CD4-positive, alpha-beta T cell treated with Interleukin-17A for 4 hours (primary cell): ENCODE measurements at regions not wholly inside any gene's neighbourhood (a gene's known extent, or its start where the extent isn't known, plus 50 kb on each side); places are given as distances from the start of the nearest gene placed in this dataset.

Source experiments
- DNase-seq: peaks from one replicate; pipeline ENCODE4 v3.0.0-alpha.2; 2020; ENCODE audit warnings: mixed read lengths

DNA sequence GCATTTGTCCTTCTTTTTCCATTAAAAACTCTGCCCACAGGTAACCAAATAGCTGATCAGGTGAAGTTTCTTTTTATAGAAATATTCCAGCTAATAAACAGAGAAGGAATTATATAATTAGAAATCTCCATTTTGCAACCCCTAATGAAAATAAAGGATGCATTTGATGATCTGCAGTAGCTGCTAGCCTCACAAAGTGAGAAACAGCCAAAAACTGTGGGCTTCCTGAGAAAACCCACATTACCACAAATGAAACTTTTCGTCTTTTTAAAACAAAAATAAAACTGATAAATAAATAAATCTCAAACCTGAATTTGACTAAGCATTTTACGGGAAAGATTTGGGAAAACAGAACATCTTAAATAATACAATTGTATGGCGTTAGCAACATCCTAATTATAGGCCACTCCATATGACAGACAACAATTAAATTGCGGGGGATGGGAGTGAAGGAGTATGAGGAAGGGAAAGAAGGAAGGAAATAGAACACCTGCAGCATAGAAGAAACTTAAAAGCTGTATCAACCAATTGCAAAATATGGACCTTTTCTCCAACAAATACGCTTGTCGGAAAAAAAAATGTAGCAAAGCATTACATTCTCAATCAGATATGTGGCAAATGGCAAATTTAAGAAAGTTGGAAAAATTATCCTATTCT is 283.0 kb upstream of the ITGA1 start:
- no peak for DNase-seq

DNA sequence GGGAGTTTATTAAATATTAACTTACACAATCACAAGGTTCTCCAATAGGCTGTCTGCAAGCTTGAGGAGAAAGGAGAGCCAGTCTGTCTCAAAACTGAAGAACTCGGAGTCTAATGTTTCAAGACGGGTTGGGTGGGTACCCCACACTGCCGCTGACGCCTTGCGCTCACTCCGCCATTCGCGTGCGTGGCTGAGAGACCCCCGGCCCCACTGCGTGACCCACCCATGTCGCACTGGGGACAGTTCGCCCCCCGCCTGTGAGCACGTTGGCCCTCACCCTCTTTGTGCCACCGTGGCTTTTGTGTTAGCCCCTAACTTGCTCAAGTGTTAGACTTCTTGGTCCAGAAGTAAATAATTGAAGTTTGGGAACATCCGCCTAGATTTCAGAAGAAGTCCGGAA is 270.0 kb upstream of the ITGA1 start:
- no peak for DNase-seq

DNA sequence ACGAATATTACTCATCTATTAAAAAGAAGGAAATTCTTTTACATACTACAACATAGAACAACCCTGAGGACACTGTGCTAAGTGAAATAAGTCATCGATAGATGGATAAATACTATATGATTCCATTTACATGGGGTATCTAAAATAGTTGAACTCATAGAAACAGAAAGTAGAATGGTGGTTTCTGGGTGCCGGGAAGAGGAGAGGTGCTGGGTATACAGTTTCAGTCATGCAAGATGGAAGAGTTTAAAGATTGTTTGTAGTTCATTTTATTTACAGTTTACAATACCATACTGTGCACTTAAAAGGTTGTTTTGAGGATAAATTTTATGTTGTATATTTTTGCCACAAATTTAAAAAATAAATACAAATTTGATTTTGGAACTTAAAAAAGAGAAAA is 267.5 kb upstream of the ITGA1 start:
- DNase-seq, result no peak

DNA sequence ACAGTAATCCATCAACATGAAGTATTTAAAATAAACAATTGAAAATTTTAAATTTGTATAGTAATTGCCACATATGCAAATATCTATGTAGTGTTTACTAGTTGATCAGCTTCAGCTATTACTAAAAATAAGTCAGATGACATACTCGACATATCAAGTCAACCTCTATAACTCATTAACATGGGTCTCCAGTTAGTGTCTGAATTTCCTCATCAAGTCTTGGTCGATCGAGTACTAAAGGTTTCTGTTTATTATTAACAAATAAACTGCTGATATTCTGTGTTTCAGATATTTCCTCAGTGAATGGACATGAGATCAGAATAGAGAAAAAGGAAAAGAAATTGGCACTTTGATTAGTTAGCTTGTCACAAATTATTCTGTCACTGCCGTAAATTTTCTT is 266.5 kb upstream of the ITGA1 start:
- no peak for DNase-seq

DNA sequence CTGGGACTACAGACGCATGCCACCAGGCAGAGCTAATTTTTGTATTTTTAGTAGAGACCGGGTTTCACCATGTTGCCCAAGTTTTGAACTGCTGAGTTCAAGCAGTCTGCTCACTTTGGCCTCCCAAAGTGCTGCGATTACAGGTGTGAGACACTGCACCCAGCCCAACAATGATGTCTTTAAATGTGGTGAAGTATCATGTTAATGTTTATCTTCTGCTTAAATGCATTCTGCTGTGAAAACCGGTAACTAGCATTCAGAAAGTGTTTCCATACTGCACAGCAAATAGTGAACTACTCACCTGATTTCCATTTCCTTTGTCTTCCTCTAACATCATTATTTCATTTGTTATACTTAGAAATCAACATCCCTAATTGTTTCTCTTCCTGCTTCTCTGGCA is 264.0 kb upstream of the ITGA1 start:
- no peak for DNase-seq

DNA sequence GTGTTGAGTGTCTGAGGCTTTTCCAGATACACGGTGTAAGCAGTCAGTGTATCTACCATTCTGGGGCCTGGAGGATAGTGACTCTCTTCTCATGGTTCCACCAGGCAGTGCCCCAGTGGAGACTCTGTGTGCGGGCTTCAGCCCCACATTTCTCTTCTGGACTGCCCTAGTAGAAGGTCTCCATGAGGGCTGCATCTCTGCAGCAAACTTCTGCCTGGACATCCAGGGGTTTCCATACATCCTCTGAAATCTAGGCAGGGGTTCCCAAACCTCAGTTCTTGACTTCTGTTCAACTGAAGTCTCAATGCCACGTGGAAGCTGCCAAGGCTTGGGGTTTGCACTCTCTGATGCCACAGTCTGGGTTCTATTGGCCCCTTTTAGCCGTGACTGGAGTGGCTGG is 256.6 kb upstream of the ITGA1 start:
- DNase-seq, result no peak

DNA sequence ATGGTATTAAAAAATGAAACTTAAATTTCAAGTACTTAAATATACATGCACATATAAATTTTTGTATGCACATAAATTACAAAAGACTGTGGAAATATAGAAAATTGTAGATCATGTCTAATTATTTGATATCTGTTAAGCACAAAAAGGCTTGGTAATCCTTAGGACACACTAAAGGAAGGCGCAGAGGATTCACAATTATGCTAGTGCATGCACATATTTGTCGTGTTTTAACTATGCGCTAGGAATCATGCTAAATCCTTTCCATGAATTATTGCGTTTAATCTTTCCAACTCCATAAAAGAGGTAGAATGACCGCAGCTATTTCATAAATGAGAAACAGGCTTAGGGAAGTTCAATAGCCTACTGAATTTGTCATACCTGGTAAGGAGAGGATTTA is 244.1 kb upstream of the ITGA1 start:
- no peak for DNase-seq

DNA sequence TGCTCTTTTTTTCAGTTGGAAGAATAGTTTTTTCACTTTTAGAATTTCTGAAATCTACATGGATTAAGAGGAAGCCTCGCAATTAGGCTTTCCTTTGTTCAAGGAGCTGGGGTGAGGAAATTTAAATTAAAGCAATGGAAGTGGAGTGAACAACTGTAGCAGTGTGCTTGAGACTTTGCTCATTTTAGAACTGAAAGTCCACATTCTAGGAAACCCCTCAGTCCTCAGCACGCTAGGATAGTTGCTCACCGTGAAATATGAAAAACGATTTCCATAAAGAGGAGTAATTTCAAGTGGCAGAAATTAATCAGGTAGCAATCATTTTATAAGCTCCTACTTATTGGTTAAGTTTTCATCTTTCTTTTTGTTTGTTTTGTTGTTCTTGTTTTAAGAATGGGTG is 243.0 kb upstream of the ITGA1 start:
- no peak for DNase-seq

DNA sequence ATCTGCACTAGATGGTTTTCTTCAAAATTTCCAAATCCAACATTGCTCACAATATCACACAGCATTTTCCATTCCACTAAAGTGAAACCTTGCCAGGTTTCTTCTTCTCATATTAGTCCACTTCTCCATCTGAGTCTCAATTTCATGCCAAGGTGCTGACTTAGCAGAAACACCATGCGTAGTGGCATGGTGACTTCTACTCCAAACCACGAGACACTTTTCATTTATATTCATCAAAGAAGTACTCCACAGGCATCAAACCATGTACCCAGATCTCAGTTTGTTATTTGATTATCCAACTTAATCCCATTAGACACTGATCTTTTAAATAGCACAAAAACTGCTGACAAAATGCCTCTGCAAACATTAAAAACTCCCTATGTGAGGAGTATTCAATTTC is 233.4 kb upstream of the ITGA1 start:
- DNase-seq, result no peak

DNA sequence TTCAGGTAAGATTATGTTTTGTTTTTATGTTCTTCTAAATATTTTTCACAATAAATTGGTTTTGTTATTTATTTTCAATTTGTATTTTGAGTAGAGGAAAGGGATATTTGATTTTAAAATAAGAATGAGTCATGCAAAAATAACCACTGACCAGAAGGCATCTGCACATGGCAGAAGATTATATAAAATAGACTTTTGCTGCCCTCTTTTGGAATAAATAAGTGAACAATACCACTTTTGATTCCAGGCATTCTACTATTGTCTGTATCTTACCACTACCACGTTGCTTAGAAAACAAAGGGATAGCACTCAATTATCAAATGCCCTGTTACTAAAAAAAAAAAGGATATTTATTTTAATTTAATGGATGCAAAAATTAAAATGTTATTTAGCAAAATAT is 227.3 kb upstream of the ITGA1 start:
- DNase-seq, result no peak

DNA sequence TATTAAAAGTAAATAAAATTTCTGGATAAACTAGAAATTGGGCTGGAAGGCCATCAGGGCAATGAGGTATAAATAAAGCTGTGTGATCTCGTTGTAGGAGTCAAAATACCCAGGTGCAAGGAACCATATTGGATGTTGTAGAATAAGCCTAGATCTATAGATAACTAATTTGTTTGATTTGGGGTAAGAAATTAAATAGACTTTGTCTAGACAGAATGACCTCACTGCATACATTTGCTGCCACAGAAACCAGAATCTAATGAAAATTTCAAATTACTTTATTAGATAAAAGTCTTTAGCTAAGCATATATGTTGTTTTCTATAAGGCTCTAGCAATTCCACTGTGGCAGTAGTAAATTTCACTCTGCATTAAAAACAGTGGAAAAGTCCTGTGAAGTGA is 225.2 kb upstream of the ITGA1 start:
- no peak for DNase-seq

DNA sequence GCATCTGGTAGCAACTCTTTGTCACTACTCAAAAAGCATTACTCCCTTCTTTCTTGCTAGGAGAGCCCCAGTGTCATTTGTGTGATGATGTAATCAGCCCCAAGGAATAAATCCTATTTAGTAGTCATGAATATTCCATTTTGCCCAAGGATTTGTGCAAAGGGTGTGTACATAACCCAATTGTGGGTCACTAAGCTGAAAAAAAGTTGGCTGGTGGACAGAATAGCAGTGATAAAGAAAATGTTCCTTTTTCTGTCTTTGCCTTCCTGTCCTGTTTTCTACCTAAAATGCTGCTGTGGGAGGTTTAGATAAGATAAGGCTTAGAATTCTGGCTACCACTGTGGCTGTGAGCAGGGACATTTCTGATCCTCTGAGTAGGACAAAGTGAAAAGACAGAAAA is 223.1 kb upstream of the ITGA1 start:
- no peak for DNase-seq

DNA sequence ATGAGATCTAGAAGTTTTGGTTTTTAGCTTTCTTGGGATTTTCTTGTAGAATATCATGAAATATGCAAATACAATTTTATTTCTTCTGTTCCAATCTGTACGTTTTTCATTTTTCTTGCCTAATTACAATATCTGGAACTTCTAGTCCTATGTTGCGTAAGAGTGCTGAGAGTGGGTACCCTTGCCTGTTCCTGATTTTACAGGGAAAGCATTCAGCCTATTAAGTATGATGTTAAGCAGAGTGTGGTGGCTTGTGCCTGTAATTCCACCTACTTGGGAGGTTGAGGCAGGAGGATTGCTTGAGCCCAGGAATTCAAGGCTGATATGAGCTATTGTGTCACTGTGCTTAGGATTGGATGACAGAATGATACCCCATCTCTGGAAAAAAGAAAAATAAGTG is 210.2 kb upstream of the ITGA1 start:
- DNase-seq, result no peak

DNA sequence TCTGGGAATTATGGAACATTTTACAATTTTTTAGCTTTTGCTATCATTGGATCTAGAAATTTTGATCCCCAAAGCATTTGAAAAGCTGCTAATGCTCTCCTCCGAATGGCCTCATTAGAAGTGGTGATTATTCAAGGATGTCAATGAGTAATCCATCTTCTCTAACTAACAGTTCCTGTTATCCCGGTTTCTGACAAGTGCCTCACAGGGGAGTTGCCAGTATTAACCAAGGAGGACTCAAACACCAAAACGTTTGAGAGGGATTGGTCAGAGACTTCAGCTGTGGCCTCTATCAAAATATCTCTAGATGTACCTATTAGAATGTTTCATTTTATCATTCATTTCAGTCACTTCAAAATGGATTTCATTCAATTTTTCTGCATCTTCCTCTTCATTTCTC is 208.3 kb upstream of the ITGA1 start:
- no peak for DNase-seq

DNA sequence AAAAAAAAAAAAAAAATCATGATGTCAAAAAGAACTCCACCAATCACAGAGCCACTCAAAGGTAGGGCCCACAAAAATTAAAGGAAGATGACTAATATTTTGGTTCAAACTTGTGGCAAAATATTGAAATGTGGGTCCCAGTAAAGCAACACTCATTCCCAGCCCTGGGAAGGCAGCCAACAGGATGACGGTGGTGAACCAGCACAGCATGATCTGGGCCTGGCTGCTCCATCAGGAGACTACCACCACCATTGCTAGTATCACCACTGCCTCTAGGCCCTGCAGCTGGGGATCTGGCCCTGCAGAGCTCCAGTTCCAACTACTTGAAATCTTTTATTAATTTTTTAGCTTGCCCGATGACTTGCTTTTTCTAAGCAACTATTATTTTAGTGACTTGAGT is 206.8 kb upstream of the ITGA1 start:
- DNase-seq, result no peak

DNA sequence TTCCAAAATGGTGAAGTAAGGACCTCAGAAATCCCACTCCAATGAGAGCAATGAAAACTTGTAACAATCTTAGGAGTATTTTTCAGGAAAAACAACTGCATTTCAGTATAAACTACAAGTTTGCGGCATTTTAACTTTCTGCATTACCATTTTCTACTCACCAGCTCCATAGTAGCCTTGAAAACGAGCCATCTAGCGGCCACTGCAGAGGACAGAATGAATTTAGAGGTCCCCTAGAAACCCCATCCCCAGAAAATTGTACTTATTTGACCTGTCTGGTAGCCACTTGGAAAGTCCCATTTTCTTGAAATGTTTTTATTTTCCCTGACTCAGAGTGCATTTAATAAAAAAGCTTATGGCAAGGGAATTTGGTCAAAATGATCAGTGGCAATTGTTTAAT is 205.4 kb upstream of the ITGA1 start:
- DNase-seq, result no peak

DNA sequence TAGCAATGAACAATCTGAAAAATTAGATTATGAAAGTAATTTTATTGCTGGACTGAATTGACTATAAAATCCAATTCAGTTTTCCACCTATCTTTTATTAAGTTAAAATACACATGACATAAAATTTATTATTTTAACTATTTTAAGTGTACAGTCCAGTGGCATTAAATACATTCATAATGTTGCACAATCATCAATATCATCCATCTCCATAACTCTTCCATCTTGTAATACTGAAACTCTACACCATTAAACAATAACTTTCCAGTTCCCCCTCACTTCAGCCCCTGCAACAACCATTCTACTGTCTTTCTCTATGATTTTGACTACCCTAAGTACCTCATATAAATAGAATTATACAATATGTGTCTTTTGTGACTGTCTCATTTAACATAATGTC is 200.6 kb upstream of the ITGA1 start:
- no peak for DNase-seq

DNA sequence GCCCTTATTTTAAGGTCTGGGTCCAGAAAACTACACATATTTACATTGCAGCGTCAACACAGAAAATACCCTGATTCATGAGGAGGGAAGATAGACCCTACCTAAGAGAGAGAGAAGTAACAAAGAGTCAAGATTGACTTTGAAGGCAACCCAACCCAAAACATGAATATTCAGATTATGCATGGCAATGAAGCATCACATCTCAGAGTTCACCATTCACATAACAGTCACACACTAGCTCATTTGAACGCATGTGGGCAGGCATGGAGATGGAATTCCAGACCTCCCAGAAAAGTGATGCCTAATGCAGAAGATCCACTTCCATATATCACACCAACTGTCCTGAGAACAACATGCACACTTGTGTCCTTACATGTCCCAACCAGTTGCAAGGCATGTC is 190.1 kb upstream of the ITGA1 start:
- no peak for DNase-seq

DNA sequence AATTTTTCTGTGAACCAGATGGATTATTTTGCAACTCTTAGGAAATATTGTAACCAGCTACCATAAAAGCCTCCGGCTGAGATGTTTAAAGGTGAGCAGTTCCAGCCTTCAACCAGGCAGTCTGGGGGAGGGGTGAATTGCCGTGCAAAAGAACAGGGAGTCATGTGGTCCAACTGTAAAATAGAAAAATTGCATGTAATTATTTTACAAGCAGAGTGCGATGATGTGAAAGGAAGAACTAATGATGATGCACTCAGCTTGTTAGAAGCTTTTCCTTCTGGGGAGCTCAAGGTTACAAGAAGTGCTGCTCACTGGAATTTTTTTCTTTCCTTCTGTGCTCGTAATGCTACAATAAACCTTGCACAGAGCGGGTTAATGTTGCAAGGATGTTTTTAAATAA is 188.7 kb upstream of the ITGA1 start:
- DNase-seq, result no peak

DNA sequence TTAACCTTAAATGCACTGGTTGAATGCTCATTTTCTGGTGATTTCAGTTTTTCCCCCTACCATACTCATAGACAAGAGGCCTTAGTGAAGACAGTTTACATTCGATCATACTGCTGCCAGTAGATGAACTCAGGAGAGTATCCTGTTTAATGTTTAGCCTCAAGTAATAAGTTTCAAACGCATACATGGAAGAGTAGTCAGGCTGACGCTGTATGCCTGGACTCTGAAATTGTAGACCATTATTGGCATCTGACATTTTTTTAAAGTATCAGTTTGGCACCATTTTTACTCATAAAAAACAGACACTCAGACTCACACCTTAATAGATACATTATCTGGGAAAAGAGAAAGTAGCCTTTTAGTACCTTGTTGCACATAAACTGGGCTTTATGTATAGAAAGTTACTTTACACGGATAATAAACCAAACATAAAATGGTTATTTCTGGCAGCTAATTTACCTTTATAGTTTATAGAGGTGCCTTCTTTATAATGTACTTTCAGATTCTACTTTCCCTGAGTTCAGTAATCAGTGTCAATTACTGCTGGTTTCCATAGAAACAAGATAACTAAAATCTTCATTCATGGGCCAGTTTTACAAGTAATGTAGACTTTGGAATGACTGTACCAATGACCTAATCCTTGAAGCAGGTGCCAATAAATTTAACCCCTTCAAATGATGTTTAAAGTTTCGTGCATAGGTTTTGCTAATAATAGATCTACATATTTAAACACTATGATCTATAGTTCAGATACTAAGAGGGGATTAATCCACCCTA is 183.8 kb upstream of the ITGA1 start:
- no peak for DNase-seq

DNA sequence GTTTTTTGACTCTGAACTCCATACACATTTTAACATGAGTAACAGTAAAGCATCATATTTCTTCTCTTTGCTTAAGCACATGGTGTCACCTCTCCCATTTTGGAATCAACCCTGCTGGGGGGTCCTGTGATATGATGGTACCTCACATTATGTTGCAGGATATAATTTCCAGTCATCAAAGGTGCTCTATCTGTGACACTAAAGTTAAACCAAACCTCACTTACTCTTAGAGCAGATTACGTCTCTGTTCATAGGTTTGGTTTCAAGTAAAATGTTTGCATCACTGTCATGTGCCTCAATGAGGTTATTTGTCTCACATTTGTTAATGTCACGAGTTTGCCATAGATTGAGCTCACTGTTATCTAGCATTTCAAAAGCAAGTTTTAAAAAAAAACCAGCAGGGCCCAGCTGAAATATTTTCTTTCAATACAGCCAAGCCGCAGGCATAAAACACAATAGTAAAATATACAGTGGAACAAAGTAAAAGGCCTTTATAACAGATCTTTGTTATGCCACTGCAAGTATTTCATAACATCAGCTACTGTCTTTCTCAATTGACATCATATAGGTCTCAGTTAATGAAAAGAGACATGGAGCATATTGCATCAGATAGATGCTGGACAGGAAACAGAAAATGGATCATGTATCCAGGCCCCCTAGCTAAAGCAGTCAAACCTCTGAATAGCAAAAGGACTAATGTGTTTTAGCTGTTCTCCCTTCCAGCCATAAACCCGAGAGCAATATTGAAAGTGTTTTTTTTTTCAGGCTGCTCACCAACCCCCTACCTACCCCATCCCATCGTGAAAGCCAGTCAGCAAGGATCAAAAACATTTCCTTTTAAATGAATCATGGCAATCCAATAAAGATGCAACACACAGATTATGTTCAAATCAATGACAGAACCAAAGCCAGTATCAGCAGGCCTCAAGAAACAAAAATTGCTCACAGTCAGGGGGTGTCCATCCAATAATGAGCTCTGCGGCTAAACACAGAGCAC is 182.1 kb upstream of the ITGA1 start:
- no peak for DNase-seq

DNA sequence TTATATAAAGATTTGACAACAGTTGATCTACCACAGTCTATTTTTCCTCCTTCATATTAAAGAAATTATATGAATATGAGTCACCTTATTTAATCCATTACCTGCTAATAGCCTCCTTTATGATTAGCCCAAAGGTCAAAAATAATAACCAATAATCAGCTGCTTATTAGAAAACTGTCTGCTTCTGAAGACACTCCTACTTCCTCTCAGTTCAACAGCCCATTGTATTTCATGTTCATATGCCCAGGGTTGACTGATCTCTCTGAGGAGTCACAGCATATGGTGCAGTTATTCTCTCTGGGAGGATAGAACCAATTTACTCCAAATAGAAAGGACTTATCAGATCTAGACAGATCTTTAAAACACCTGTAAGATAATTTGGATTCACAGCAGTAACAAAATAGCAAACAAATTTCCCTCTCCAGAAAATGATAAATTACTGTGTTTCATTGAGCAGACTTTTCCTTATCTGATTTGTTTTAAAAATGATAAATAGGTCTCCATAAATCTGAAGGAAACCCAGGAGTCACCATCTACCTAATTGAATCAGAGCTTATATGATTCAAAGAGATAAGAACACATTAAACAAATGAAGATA is 180.4 kb upstream of the ITGA1 start:
- no peak for DNase-seq

DNA sequence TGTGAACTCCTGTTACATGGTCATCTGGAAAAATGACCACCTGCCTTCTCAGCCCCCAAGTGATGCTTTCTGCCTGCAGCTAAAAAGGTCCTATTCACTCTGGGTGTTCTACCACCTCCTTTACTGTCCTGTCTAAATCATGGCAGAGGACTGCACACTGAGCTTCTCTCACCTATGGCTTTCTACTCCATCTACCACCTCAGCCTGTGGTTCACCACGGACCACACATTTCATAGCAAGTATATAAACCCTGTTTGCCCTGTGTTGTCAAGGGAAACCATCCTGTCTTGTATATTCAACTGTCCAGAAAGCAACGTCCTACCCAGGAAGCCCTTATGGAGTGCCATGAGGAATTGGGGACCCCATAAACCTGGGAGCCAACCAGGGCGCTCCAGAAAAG is 167.4 kb upstream of the ITGA1 start:
- no peak for DNase-seq
